Activated CD4-positive, alpha-beta T cell treated with anti-CD3 and anti-CD28 coated beads for 1 hour (primary cell): ENCODE measurements at regions not wholly inside any gene's neighbourhood (a gene's known extent, or its start where the extent isn't known, plus 50 kb on each side); places are given as distances from the start of the nearest gene placed in this dataset.

Source experiments
- DNase-seq: peaks from one replicate; pipeline ENCODE4 v3.0.0-alpha.2; 2020

DNA sequence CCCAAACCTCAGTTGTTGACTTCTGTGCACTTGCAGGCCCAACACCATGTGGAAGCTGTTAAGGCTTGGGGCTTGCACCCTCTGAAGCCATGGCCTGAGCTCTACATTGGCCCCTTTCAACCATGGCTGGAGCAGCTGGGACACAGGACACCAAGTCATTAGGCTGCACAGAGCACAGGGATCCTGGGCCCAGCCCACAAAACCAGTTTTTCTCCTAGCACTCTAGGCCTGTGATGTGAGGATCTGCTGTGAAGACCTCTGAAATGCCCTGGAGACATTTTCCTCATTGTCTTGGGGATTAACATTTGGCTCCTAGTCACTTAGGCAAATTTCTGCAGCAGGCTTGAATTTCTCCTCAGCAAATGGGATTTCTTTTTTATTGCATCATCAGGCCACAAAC is 1255.7 kb downstream of the ZPLD1 start:
- no peak for DNase-seq

DNA sequence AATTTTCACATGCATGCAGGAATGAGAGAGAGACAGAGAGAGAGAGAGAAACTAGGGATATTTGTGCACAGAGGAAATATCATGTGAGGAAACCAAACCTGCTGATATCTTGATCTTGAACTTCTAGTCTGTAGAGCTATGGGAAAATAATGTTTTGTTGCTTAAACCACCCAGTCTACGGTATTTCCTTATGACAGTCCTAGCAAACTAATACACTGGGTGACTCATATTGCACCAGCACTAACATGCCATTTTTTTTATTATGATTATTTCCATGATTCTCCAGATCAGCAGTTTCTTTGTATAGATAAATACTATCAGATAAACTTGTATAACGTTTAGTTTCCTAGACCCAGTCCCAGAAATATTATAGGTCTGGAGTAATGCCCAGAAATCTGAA is 1259.0 kb downstream of the ZPLD1 start:
- DNase-seq, result no peak

GRCh38 chr3:103698646-103699045 is 1263.8 kb downstream of the ZPLD1 start:
- DNase-seq, result no peak

GRCh38 chr3:103699228-103699627 is 1264.4 kb downstream of the ZPLD1 start:
- DNase-seq, result no peak

- DNase-seq, result no peak
Measured at GRCh38 chr3:103705641-103706040, 1270.8 kb downstream of the ZPLD1 start.

DNA sequence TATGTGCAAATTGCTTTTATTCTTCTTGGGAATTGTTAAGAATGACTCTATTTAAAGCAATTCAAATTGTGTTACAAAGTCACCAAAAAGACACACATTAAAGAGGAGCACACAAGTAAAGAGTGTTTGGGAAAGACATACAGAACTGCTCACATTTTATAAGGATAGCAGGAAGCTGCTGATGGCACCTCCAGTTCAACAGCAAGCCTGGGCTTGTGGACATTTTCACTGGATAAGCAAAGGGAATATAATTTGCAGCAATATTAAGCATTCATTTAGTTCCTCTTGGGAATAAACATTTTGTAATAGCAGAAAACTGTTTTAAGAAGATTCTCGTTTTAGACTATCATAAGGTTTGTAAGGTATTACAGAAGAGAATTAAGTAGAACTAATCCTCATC is 1271.9 kb downstream of the ZPLD1 start:
- DNase-seq, result no peak

DNA sequence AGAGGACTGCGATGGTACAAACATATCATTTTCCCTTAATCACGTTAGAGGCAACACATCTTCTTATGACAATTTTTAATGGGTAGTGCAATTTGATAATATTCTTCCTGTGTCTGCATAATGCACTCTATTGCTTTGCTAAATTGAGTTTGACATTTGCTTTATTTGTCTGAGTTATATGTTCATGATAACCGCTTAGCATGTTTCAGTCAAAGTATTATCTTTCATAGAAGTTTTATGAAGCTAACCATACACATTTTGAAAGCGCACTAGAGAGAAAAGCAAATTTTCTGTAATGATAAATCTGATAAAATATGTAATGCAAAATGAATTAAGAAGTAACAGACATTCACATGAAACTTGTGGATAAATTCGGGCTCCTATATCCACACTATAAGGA is 1276.9 kb downstream of the ZPLD1 start:
- DNase-seq, result no peak

DNA sequence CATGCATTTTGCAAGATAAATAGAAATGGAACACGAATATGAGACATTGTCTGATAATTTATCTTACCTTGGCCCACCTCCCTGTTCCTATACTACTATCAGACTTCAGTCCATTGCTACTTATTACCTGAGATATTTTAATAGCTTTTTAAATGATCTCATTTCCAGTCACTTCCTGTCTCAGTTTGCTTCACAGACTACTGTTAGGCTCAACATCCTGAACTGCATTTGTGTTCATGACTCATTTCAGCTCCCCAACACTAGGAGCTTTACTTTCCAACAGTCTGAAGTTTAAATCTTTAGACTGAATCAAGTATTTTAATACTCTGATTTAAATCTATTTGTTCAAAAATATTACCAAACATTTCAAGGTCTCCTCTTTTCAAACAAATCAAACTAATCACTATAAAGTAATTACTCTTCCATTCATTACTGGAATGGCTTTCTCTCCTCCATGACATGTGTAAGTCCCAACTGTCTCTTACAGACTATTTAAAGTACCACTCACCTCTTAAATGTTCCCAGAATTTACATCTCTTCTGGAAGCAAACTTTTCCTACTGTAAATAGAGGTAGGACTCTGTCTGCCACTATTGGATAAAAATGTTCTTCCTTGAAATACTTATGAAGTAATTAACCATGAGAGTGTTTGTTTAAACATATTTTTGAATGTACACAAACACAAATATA is 1277.6 kb downstream of the ZPLD1 start:
- no peak for DNase-seq

DNA sequence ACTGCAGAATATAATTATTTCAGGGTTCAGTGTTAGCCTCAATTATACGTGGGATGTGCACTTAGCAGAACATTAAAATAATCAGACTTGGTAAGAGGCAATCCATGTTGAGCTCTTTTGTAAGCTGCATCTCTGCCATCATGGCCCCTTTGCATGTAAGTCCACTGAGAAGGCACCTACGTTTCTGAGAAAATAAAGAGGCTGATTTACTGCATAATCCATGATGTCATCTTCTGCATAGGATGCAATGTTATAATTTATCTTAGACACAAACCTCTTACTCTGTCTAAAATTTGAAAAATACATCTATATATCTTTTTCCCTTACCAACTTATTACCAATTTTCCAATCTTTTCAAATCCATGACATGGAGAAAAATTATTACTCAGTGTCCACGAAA is 1294.7 kb downstream of the ZPLD1 start:
- no peak for DNase-seq

DNA sequence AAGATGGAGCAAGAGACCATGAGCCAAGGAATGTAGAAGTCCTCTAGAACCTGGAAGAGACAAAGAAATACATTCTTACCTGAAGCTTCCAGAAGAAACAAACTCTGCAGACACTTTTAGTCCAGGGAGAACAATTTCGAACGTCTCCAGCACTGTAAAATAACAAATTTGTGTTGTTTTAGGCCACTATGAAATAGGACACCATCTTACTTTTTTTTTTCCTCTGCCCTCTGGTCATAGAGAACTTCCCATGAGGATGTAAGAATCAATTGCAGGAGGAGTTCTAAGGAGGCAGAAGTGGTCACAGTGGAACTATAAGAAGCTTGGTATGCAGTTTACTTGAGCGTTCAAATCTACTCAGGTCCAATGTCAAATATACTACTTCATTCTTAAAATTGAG is 1295.9 kb downstream of the ZPLD1 start:
- no peak for DNase-seq

DNA sequence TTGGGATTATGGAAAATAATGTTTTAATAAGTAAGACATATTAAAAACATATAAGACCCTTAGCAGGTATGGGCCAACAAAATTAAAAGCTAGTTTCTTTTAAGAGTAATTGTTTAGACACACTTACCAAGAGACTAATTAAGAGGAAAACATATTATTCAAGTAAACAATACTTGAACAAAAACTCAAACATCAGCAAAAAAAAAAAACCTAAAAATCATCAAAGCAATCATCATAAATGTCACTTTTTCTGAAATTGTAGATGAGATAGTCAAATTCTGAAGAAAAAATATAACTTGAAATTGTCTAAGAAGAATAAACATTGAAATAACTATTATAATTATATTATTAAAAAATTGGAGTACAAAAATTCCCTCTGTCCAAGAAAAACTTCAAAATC is 1318.2 kb downstream of the ZPLD1 start:
- DNase-seq, result no peak

GRCh38 chr3:103767635-103768034 is 1332.8 kb downstream of the ZPLD1 start:
- no peak for DNase-seq

DNA sequence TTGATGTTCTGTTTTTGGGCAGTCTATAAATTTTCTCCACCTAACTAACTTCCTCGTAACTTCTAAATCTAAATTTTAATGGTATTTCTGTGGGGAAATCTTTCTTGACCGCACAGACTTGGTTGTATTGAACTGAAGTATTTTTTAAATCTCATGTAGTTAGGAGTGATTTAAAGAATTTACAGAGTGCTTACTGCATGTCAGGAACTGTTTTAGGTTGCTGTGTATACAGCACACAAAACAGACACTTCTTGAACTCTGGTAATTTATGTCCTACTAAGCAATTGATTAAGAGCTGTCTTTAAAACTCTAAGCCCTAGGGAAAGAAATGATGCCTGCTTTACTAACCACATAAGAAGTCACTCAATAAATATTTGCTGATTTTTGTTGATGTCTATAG is 1350.2 kb downstream of the ZPLD1 start:
- DNase-seq, result no peak

DNA sequence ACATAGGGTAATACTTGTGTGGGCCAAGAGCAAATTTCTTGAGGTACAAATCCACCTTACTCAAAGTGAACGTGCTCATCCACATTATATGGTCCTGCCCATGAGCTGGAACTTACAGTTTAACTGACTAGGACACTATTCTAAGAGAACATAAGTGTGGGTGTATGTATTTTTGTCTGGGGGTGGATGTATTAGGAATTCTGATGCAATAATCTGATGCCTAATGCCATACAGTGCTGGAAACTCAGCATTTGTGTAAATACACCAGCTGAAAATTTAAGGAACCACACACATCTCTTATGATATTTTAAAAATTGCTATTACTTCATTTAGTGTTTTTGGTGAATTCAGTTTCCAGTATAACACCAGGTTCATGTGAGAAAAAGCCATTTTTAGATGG is 1350.7 kb downstream of the ZPLD1 start:
- no peak for DNase-seq

GRCh38 chr3:103786296-103786695 is 1351.5 kb downstream of the ZPLD1 start:
- DNase-seq, result no peak

GRCh38 chr3:103787164-103787871 is 1352.5 kb downstream of the ZPLD1 start:
- DNase-seq, result no peak

DNA sequence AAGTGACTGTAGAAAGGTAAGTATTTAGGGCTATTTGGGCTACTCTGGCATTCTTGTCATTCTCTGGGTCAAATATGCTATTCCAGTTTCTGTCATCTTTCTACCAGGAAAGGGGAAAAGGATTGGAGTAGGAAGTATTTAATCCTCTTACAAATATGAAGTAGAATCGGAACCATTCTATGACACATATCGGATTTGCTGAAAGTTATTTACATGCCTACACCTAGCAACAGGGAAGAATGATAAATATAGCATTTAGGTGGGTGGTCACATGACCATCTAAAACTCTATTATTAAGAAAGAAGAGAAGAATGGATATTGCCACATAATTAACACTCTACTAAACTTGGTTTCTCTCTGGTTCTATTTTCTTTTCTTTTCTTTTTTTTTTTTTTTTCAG is 1353.1 kb downstream of the ZPLD1 start:
- no peak for DNase-seq

GRCh38 chr3:103791786-103792515 is 1357.1 kb downstream of the ZPLD1 start:
- no peak for DNase-seq

GRCh38 chr3:103794656-103795055 is 1359.8 kb downstream of the ZPLD1 start:
- no peak for DNase-seq

- no peak for DNase-seq
Measured at GRCh38 chr3:103796068-103796467, 1361.3 kb downstream of the ZPLD1 start.

GRCh38 chr3:103803787-103804186 is 1369.0 kb downstream of the ZPLD1 start:
- DNase-seq, result no peak

DNA sequence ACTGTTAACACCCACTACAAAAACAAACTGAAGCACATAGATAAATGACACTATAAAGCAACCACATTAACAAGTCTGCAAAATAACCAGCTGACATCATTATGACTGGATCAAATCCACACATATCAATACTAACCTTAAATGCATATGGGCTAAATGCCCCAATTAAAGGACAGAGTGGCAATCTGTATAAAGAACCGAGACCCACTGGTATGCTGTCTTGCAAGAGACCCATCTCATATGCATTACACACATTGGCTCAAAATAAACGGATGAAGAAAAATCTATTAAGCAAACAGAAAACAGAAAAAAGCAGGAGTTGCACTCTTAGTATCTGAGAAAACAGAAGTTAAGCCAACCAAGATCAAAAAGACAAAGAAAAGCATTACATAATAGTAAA is 1375.4 kb downstream of the ZPLD1 start:
- no peak for DNase-seq

- no peak for DNase-seq
Measured at GRCh38 chr3:103813955-103814354, 1379.1 kb downstream of the ZPLD1 start.

- no peak for DNase-seq
Measured at GRCh38 chr3:103818398-103818797, 1383.6 kb downstream of the ZPLD1 start.
